ENCODE measurements at regions not wholly inside any gene's neighbourhood (a gene's known extent, or its start where the extent isn't known, plus 50 kb on each side); places are given as distances from the start of the nearest gene placed in this dataset.

GRCh38 chr12:28799348-28799747 lies 349.7 kb upstream of the FAR2 start:
- 62 to 100% (median 92%) methylated on average over 1 of the region's 1 CpG for WGBS, 5 donors
- no peaks in the 10 kb centered on the region for H3K9me3 ChIP-seq
- peak overlapping the region in 1 of 8 donors; percentile 41 for H3K27ac ChIP-seq
- no peak for DNase-seq
- intact Hi-C loops (cut with DNase I; ENCODE audit: low total_unique reads): no loop called here
- no peak overlapping the region for H3K4me3 ChIP-seq
- H3K36me3 ChIP-seq: no peaks in the 10 kb centered on the region
- TF ChIP-seq POLR2A (IDR thresholded peaks at IDR 0.05) (no peak), POLR2AphosphoS5 (IDR thresholded peaks at IDR 0.05) (no peak)
- TF ChIP-seq, protein P1, sequence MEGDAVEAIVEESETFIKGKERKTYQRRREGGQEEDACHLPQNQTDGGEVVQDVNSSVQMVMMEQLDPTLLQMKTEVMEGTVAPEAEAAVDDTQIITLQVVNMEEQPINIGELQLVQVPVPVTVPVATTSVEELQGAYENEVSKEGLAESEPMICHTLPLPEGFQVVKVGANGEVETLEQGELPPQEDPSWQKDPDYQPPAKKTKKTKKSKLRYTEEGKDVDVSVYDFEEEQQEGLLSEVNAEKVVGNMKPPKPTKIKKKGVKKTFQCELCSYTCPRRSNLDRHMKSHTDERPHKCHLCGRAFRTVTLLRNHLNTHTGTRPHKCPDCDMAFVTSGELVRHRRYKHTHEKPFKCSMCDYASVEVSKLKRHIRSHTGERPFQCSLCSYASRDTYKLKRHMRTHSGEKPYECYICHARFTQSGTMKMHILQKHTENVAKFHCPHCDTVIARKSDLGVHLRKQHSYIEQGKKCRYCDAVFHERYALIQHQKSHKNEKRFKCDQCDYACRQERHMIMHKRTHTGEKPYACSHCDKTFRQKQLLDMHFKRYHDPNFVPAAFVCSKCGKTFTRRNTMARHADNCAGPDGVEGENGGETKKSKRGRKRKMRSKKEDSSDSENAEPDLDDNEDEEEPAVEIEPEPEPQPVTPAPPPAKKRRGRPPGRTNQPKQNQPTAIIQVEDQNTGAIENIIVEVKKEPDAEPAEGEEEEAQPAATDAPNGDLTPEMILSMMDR (IDR thresholded peaks at IDR 0.05 in 8 of 11, conservative IDR thresholded peaks at IDR 0.05 in 3 of 11): no peak
- peaks cover 0 to 13% (median 3%) of the 10 kb centered on the region in 6 donors for H3K4me1 ChIP-seq
- no peaks in the 10 kb centered on the region for H3K27me3 ChIP-seq (replicated peaks in 1 of 7)

- Histone ChIP-seq H3K27ac (peak overlapping the region in 1 of 8 donors; percentile 41), H3K4me3 (no peak overlapping the region), H3K27me3 (replicated peaks in 1 of 7) (no peaks in the 10 kb centered on the region), H3K4me1 (peaks cover 0 to 13% (median 3%) of the 10 kb centered on the region in 6 donors), H3K9me3 (no peaks in the 10 kb centered on the region), H3K36me3 (no peaks in the 10 kb centered on the region)
- intact Hi-C loops (cut with DNase I; ENCODE audit: low total_unique reads): no loop called here
- TF ChIP-seq POLR2A (IDR thresholded peaks at IDR 0.05) (no peak), POLR2AphosphoS5 (IDR thresholded peaks at IDR 0.05) (no peak)
- TF ChIP-seq, protein P1 (IDR thresholded peaks at IDR 0.05 in 8 of 11, conservative IDR thresholded peaks at IDR 0.05 in 3 of 11): no peak
- 56 to 78% (median 64%) methylated on average over 1 of the region's 1 CpG for WGBS, 5 donors
- no peak for DNase-seq
These were observed 348.9 kb upstream of the FAR2 start for GRCh38 chr12:28800129-28800528.

DNA sequence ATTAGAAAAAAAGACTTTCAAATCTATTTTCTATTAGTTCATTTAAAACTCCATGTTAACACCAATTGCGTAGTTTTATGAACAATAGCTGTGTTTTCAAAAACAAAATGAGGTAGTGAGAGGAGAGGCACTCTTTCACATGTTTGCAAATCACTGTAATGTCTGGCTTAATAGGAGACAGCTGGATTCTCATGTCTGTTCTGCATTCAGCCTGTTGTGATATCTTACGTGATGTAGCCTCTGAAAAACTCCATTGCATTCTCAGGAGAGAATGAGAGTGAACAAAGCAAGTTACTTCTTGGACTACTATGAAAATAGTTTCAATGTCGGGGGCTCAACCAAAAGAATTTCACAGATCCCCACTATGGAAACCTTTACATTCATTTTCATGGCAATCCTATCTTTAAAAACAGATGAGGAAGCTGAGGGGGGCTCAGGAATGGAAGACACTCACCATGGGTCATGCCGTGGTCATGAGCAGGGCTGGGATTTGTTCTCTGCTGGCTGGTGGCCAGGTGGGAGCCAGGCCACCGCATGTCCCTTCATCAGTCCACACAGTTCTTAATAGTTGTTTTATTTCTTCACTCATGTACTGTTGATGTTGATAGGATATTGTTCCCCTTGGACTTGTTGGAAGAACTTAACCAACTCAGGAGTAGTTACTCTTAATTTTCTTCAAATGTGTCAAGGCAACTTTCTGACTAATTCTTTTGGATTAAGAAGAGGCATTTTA lies 346.2 kb upstream of the FAR2 start:
- Histone ChIP-seq H3K4me1 (peaks cover 0 to 13% (median 3%) of the 10 kb centered on the region in 6 donors), H3K27me3 (replicated peaks in 1 of 7) (no peaks in the 10 kb centered on the region), H3K36me3 (no peaks in the 10 kb centered on the region), H3K27ac (no peak overlapping the region), H3K9me3 (no peaks in the 10 kb centered on the region), H3K4me3 (no peak overlapping the region)
- TF ChIP-seq, protein P1 (IDR thresholded peaks at IDR 0.05 in 8 of 11, conservative IDR thresholded peaks at IDR 0.05 in 3 of 11): no peak
- no peak for TF ChIP-seq POLR2AphosphoS5 (IDR thresholded peaks at IDR 0.05)
- TF ChIP-seq POLR2A (IDR thresholded peaks at IDR 0.05): no peak
- DNase-seq: no peak
- intact Hi-C loops (cut with DNase I; ENCODE audit: low total_unique reads): no loop called here
- 77 to 90% (median 87%) methylated on average over 5 of the region's 5 CpGs for WGBS, 5 donors

GRCh38 chr12:28807535-28807934 lies 341.5 kb upstream of the FAR2 start:
- intact Hi-C loops (cut with DNase I; ENCODE audit: low total_unique reads): no loop called here
- no peak overlapping the region for H3K27ac ChIP-seq

More at GRCh38 chr12:28807535-28807934, 341.5 kb upstream of the FAR2 start:
- DNase-seq: no peak
- TF ChIP-seq, protein P1 (IDR thresholded peaks at IDR 0.05 in 8 of 11, conservative IDR thresholded peaks at IDR 0.05 in 3 of 11): no peak
- TF ChIP-seq POLR2AphosphoS5 (IDR thresholded peaks at IDR 0.05): no peak
- no peak for TF ChIP-seq POLR2A (IDR thresholded peaks at IDR 0.05)
- Histone ChIP-seq H3K9me3 (no peaks in the 10 kb centered on the region), H3K4me3 (no peak overlapping the region), H3K27me3 (replicated peaks in 1 of 7) (no peaks in the 10 kb centered on the region), H3K36me3 (no peaks in the 10 kb centered on the region), H3K4me1 (no peaks in the 10 kb centered on the region)
- WGBS, 5 donors: 79 to 88% (median 80%) methylated on average over 3 of the region's 3 CpGs

Data from spleen (tissue), 11 donors.